NK-92 treated with Interleukin-12 subunit alpha and Interleukin-12 subunit beta, amount 100 ng/mL, for 24 hours (cell line): ENCODE measurements at regions not wholly inside any gene's neighbourhood (a gene's known extent, or its start where the extent isn't known, plus 50 kb on each side); places are given as distances from the start of the nearest gene placed in this dataset.

ENCODE experiments used
- DNase-seq: peaks from one replicate; lab custom pipeline; 2025; lab: John Stamatoyannopoulos, UW

- DNase-seq: no peak
Measured at GRCh38 chr5:118687661-118688621, 300.4 kb downstream of the DTWD2 start.

DNA sequence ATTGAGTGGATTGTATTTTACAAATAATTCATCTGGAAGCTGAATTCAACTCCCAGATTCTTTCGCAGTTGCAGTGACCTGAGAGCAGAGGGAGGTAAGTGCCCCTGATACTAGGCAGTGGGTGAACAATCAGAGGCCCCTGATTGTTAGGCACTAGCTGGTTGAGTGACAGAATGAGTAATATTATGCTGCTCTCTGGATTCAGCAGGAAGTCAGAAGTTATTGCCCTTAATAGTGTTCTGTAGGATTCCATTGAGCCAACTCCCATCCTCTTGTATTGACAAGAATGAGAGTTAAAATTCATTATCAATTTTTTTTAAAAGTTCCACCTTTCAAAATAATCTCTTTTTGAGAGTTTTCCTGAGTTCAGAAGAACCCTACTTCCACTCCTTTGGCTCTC, 301.2 kb downstream of the DTWD2 start:
- no peak for DNase-seq

DNA sequence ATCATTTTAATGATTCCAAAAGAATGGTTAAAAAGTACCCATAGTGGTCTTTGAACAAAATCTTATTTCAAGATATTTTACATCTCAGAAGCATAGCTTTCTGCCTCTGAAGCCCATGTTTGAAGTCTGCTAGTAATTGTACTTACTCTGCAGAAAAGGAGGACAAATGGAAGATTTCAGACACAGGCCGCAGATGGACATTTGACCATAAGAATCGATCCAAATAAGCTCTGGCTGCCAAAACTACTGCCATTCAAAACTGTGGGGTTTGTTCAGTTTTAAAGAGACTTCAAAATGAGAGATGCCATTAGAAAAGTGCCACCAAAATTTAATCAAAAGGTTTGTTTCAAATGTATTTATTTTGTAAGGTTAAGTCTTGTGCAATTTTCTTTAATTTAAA, 306.7 kb downstream of the DTWD2 start:
- no peak for DNase-seq

GRCh38 chr5:118679264-118679940, 308.9 kb downstream of the DTWD2 start:
- no peak for DNase-seq

- DNase-seq: no peak
Measured at GRCh38 chr5:118678746-118679145, 309.6 kb downstream of the DTWD2 start.

DNA sequence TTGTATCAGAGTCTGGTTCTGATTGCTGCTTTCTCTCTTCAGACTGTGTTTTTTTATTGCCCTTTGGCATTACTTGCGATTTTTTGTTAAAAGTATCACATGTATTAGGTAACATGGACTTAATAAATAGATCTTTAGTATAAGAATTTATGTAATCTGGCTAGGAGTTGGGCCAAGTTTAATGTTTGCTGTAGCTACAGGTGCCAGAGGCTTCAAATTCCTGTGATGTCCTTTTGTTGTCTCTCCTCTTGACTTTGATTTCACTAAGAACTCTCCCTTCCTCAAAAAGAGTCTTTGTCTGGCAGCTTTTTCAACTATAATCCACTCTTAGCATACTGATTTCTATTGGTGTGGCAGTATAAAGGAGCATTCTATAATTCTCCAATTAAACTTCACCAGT, 313.1 kb downstream of the DTWD2 start:
- no peak for DNase-seq

DNA sequence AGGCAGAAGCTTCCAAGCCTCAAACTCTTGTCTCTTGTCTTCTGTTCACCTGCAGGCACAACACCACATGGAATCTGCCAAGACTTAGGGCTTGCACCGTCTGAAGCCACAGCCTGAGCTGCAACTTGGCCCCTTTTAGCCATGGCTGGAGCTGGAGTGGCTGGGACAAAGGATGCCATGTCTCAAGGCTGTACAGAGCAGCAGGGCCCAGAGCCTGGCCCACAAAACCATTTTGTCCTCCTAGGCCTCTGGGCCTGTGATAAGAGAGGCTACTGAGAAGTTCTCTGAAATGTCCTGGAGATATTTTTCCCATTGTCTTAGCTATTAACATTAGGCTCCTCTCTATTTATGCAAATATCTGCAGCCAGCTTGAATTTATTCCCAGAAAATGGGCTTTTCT, 330.8 kb downstream of the DTWD2 start:
- no peak for DNase-seq

DNA sequence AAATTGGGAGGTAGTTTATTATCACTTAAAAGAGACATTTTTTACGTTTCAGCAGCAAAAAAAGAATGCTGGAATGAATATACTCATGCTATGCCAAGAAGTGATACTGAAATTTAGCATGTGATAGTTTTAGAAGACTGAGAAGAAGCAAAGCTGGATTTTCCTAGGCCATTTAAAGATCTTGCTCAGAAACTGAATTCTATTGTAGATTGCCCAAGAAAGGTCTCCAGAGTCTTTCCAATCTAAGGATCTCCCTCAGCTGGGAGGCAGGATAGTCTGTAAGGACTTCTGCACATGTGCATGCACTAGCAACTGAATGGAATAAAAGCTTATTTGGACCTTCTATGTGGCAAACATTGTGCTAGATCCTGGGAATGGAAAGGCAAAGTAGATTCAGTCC, 334.5 kb downstream of the DTWD2 start:
- DNase-seq: no peak

- DNase-seq: no peak
Measured at GRCh38 chr5:118653183-118653582, 335.2 kb downstream of the DTWD2 start.

DNA sequence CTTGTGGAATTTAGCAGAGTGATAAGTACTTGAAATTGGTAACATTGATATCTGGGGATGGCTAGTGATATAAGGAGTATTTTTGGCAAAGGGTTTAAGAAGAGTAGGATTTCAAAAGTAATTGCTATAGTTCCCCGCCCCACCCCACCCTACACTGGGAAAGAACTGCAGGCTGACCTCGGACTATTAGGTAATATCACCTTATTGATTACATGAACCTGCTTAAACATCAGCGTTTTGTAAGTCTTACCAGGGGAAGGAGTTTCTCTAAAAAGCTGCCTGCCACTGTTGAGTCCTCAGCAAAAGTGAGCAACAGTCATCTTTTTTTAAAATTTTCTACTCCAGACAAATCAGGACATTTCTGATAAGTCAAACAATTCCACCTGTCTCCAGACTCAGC, 337.3 kb downstream of the DTWD2 start:
- no peak for DNase-seq

- DNase-seq: no peak
Measured at GRCh38 chr5:118647587-118647986, 340.8 kb downstream of the DTWD2 start.

DNA sequence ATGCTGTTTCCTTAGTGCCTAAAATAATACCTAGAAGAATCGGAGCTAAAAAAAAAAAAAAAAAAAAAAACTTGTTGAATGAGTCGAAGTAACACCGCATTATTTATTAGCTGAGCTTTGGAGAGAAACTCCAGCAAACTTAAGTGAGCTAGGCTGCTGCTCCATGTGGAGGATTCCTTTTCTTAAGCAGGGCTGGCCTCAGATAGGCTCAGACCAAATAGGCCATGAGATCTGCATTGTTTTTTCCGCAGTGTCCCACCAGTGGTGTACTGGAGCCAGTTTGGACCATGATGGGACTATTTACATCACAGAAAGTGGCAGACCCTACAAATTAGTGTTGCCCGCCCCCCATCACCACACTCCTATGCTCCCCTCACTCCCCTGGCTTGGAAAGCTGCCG, 341.4 kb downstream of the DTWD2 start:
- no peak for DNase-seq

GRCh38 chr5:118637947-118638670, 350.2 kb downstream of the DTWD2 start:
- DNase-seq: no peak

GRCh38 chr5:118628660-118629354, 359.5 kb downstream of the DTWD2 start:
- no peak for DNase-seq

DNA sequence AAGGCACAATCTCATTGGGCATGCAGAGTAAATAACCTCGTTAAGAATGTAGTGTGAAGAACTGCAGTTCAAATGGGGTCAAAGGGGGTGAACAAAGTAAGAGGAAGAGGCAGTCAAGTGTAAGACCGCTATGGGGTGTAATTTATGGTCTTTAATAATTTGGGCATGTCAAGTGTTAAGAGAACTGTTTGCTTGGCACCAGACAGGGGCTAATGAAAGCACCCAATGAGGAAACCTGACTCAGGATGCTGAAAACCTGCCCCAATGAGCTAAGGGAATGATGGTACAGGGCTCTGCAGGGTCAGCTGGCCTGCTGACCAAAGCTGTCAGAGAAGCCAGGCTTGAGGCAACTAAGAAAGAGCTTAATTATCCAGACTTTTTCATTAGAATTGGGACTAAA, 368.1 kb downstream of the DTWD2 start:
- DNase-seq: no peak

DNA sequence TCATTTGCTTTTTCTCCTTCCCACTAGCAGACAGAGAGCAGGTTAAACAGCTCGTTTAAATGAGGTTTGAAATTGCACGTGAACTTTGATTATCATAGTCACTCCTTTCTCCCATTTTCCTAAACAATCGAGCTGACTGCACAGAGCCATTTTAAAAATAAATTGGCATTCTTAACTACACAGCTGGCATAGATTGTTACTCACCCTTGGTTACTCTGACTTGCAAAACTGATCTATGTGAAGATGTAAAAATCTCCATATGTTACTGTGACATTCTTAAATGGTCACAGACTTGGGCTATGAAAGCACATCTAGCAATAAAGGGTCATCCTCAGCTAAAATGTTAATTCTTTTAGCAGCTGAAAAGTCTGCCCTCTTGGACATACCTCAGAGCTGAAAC, 368.5 kb downstream of the DTWD2 start:
- no peak for DNase-seq

- no peak for DNase-seq
Measured at GRCh38 chr5:118616281-118616680, 372.1 kb downstream of the DTWD2 start.

DNA sequence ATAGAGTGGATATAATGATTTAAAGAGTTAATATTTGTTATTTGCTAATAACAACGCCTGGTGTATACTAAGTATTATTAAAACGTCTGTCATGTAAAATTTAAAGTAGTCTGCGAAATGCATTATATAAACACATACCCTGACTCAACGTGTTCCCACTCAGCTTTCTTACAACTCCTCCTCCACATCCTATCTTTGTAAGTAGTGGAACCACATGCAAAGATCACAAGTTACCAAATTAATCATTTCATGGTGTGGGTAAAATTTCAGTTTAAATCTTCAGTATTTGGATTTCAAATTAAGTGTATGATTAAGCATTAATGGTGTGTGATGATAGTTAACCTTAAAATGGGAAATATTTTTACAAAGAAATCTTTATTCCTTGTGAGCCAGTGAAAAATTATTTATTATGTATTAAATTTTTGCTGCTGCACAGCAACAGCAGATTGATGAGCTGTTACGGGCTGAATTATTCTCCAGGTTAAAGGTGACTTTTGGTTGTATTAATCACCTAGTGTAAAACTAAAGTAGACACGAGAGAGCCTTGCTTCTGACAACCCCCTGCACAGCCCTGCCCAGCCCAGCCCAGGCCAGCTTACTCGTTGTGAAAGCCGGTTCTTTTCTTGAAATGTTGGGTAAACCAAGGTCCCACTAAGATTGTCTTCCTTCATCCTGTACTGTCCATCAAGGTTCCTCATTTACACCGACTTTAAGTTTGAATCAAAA, 373.5 kb downstream of the DTWD2 start:
- DNase-seq: no peak

DNA sequence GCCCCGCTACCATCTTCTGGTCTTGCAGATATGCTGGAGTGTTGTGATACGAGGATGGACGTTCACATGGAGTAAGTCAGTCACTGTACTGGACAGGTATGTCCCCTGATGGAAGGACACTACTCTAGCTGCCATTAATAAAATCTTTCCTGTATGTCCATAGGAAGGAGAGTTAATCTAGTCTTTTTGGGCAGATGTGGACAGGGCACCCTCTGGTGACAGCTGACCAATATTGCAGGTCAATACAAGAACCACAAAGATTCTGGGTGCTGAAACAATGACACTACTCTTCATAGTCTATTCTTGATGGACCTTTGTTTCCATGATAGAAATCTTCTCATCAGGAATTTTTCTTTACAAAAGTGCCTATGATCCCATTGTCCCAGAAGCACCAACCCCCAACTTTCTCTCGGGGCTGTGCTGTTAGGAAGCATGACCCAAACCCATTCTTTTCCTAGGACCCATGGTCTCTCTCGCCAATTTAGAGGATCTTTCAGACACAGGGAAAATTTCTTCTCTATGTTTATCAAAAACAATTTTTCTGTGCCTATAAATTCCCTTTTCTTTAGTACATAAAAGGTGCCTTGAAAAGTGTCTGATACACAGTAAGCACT, 376.9 kb downstream of the DTWD2 start:
- no peak for DNase-seq

- no peak for DNase-seq
Measured at GRCh38 chr5:118606940-118607339, 381.4 kb downstream of the DTWD2 start.

DNA sequence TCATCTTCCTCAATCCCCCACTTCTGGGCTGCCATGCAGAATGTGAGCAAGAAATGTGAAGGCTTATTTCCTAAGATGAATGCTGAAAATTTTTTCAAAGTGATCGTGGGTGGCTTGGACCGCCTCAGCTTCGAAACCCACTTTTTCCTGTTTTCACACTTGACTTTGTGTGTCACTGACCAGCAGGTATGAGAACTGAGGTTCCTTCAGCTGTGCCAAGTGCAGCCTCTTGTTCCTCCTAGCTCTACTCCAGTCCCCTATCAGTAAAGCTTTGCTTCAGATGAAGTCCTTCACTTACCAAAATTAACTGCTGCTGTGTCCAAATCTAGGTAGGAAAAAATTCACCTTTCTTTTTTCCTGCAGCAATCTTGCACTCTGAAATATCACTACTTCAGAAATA, 382.6 kb downstream of the DTWD2 start:
- DNase-seq: no peak
